ENCODE measurements at regions not wholly inside any gene's neighbourhood (a gene's known extent, or its start where the extent isn't known, plus 50 kb on each side); places are given as distances from the start of the nearest gene placed in this dataset.

DNA sequence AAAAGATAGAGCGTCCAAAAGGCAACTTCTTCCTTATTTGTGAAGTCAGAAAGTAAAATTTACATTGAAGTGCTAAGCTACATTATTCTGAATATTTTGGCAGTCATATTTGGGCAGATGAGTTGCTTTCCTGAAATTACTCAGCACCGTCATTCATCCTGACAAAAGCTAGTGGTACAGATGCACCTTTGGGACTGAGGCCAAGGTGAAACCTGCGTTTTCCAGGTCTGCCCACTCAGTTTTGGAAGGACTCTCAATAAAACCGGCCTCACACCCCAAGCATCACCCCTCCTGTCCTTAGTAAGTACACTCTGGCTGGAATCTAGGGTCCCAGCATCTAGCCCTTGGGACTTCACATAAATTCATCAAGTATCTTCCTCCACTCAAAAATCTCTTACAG is 187.5 kb downstream of the TM9SF2 start:
- H3K9me3 ChIP-seq = no peaks in the 10 kb centered on the region
- H3K4me3 ChIP-seq = no peak overlapping the region
- H3K27ac ChIP-seq = no peak overlapping the region
- no peaks in the 10 kb centered on the region for H3K36me3 ChIP-seq
- TF ChIP-seq EP300 (IDR thresholded peaks at IDR 0.05) (no peak), POLR2A (IDR thresholded peaks at IDR 0.05) (no peak)
- TF ChIP-seq, protein P1, sequence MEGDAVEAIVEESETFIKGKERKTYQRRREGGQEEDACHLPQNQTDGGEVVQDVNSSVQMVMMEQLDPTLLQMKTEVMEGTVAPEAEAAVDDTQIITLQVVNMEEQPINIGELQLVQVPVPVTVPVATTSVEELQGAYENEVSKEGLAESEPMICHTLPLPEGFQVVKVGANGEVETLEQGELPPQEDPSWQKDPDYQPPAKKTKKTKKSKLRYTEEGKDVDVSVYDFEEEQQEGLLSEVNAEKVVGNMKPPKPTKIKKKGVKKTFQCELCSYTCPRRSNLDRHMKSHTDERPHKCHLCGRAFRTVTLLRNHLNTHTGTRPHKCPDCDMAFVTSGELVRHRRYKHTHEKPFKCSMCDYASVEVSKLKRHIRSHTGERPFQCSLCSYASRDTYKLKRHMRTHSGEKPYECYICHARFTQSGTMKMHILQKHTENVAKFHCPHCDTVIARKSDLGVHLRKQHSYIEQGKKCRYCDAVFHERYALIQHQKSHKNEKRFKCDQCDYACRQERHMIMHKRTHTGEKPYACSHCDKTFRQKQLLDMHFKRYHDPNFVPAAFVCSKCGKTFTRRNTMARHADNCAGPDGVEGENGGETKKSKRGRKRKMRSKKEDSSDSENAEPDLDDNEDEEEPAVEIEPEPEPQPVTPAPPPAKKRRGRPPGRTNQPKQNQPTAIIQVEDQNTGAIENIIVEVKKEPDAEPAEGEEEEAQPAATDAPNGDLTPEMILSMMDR (IDR thresholded peaks at IDR 0.05) = no peak
- intact Hi-C loops (cut with DNase I) = no loop called here
- H3K4me1 ChIP-seq (ENCODE audit: insufficient read depth) = peaks cover 2% of the 10 kb centered on the region
- no peak for DNase-seq
- no peaks in the 10 kb centered on the region for H3K27me3 ChIP-seq
- 58 to 78% (median 64%) methylated on average over 4 of the region's 4 CpGs for WGBS, 3 donors

DNA sequence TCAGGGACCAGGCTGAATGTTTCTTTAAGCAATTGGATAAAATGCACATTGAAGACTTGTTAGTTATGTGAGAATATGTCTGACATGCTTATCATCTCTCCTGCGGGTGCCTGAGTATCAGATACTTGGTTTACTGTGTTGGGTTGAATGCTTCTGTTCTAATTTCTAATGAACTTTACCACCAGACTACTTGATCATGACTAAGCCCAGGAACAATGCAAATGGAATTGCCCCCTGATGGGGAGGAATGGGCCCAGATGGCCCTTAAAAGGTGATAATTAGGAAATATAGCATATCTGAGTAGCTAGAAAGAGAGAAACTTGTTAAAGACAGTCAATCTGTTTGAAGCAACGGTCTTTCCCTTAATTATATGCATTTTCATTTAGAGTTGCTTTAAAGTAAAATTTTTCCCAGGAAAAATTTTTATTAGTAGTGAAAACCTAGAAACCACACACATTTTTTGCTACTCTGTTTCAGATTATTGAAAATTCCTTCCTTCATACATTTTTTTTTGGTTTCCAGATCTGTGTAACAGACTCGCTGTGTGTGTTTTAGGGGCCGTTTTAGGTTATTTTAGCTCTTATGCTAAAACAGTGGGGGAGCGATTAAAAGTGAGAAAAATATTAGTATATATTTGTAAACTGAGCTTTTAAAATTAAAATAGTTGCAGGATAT is 186.6 kb downstream of the TM9SF2 start:
- Histone ChIP-seq H3K9me3 (no peaks in the 10 kb centered on the region), H3K36me3 (no peaks in the 10 kb centered on the region), H3K27ac (no peak overlapping the region), H3K4me1 (ENCODE audit: insufficient read depth) (peaks cover 2% of the 10 kb centered on the region), H3K27me3 (no peaks in the 10 kb centered on the region), H3K4me3 (no peak overlapping the region)
- 87 to 93% (median 92%) methylated on average over 5 of the region's 5 CpGs for WGBS, 3 donors
- DNase-seq = no peak
- intact Hi-C loops (cut with DNase I) = no loop called here
- TF ChIP-seq POLR2A (IDR thresholded peaks at IDR 0.05) (no peak), EP300 (IDR thresholded peaks at IDR 0.05) (no peak)
- TF ChIP-seq, protein P1 (IDR thresholded peaks at IDR 0.05) = no peak

DNA sequence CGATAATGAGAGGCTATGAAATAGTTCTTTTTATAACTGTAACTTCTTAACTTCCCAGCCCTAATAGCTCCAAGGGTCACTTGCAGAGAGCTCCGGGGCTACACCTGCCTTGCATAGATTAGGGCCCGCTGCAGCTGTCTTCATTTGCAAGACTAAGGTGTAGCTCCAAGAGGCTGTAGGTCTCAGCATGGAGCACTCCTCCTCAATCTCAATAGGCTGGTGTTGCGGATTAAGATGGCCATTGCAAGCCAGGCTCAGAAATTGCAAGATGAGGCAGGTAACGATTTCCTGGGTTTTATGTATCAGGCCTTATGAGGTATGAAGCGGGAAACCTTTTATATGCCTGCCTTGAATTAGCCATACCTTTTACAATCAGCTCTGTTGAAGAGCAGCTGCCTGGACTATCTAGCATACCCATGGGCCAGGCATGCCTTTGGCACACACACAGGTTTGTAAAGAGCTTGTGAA is 185.7 kb downstream of the TM9SF2 start:
- Histone ChIP-seq H3K9me3 (no peaks in the 10 kb centered on the region), H3K27ac (no peak overlapping the region), H3K4me3 (no peak overlapping the region), H3K36me3 (no peaks in the 10 kb centered on the region), H3K4me1 (ENCODE audit: insufficient read depth) (peaks cover 2% of the 10 kb centered on the region), H3K27me3 (no peaks in the 10 kb centered on the region)
- intact Hi-C loops (cut with DNase I) = no loop called here
- DNase-seq = no peak
- 70 to 75% (median 74%) methylated on average over 6 of the region's 6 CpGs for WGBS, 3 donors
- TF ChIP-seq, protein P1 (IDR thresholded peaks at IDR 0.05) = no peak
- TF ChIP-seq EP300 (IDR thresholded peaks at IDR 0.05) = no peak
- TF ChIP-seq POLR2A (IDR thresholded peaks at IDR 0.05) = no peak

DNA sequence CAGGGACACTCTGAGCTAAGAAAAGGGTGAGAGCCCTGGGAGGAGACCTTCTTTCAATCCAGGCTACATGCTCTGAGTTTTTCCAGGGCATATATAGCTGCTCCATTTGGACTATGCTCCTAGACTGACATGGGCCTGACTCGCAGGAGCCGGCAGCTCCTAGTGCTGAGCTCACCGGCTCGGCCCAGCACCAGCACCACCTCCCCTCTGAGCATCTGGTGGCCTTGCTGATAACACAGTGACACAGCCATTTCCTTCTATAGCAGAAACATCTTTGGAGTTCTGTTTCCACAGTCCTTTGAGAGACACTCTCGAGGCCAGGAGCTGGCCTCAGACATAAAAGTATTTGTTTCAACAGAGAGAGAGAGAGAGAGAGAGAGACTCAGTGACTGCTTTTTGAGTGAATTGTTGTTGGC is 184.9 kb downstream of the TM9SF2 start:
- no peaks in the 10 kb centered on the region for H3K27me3 ChIP-seq
- H3K27ac ChIP-seq = no peak overlapping the region
- H3K9me3 ChIP-seq = no peaks in the 10 kb centered on the region
- H3K4me1 ChIP-seq (ENCODE audit: insufficient read depth) = peaks cover 2% of the 10 kb centered on the region
- no peaks in the 10 kb centered on the region for H3K36me3 ChIP-seq
- TF ChIP-seq, protein P1 (IDR thresholded peaks at IDR 0.05) = no peak
- TF ChIP-seq EP300 (IDR thresholded peaks at IDR 0.05) (no peak), POLR2A (IDR thresholded peaks at IDR 0.05) (no peak)
- no peak for DNase-seq
- no peak overlapping the region for H3K4me3 ChIP-seq
- intact Hi-C loops (cut with DNase I) = no loop called here
- 14 to 33% (median 18%) methylated on average over 5 of the region's 5 CpGs for WGBS, 3 donors
